ENCODE measurements at regions not wholly inside any gene's neighbourhood (a gene's known extent, or its start where the extent isn't known, plus 50 kb on each side); places are given as distances from the start of the nearest gene placed in this dataset.

GRCh38 chr16:79758615-79759346, 158.2 kb upstream of the MAF start:
- 52 to 63% methylated on average over 15 of the region's 15 CpGs for WGBS, 2 donors
- no peak for TF ChIP-seq CTCF (IDR thresholded peaks at IDR 0.05)
- TF ChIP-seq POLR2A (IDR thresholded peaks at IDR 0.05) = no peak
- intact Hi-C loops (cut with DNase I; ENCODE audit: low total_unique reads) = no loop called here
- no peak for DNase-seq (ENCODE audit: low spot score in 2 of 2)
- no peak overlapping the region for H3K4me3 ChIP-seq (ENCODE audit: low read depth, poor library complexity, severe bottlenecking)

GRCh38 chr16:79757968-79758367, 157.4 kb upstream of the MAF start:
- TF ChIP-seq CTCF (IDR thresholded peaks at IDR 0.05) = no peak
- no peak for TF ChIP-seq POLR2A (IDR thresholded peaks at IDR 0.05)
- 55 to 77% methylated on average over 6 of the region's 6 CpGs for WGBS, 2 donors
- H3K4me3 ChIP-seq (ENCODE audit: low read depth, poor library complexity, severe bottlenecking) = no peak overlapping the region
- no peak for DNase-seq (ENCODE audit: low spot score in 2 of 2)
- intact Hi-C loops (cut with DNase I; ENCODE audit: low total_unique reads) = no loop called here

- H3K4me3 ChIP-seq (ENCODE audit: low read depth, poor library complexity, severe bottlenecking) = no peak overlapping the region
- 82 to 84% methylated on average over 5 of the region's 5 CpGs for WGBS, 2 donors
- intact Hi-C loops (cut with DNase I; ENCODE audit: low total_unique reads) = no loop called here
Measured at GRCh38 chr16:79757163-79757562, 156.6 kb upstream of the MAF start.

GRCh38 chr16:79756571-79756970, 156.0 kb upstream of the MAF start:
- intact Hi-C loops (cut with DNase I; ENCODE audit: low total_unique reads) = no loop called here
- 92 to 93% methylated on average over 5 of the region's 5 CpGs for WGBS, 2 donors
- H3K4me3 ChIP-seq (ENCODE audit: low read depth, poor library complexity, severe bottlenecking) = no peak overlapping the region
- TF ChIP-seq POLR2A (IDR thresholded peaks at IDR 0.05) (no peak), CTCF (IDR thresholded peaks at IDR 0.05) (no peak)
- DNase-seq (ENCODE audit: low spot score in 2 of 2) = no peak

More at GRCh38 chr16:79757163-79757562, 156.6 kb upstream of the MAF start:
- no peak for DNase-seq (ENCODE audit: low spot score in 2 of 2)
- TF ChIP-seq CTCF (IDR thresholded peaks at IDR 0.05) = no peak

- H3K4me3 ChIP-seq (ENCODE audit: low read depth, poor library complexity, severe bottlenecking) = no peak overlapping the region
- intact Hi-C loops (cut with DNase I; ENCODE audit: low total_unique reads) = no loop called here
- no peak for DNase-seq (ENCODE audit: low spot score in 2 of 2)
- no peak for TF ChIP-seq POLR2A (IDR thresholded peaks at IDR 0.05)
- no peak for TF ChIP-seq CTCF (IDR thresholded peaks at IDR 0.05)
Measured at GRCh38 chr16:79754501-79754900, 154.0 kb upstream of the MAF start.

- WGBS, 2 donors = 48 to 78% methylated on average over 1 of the region's 1 CpG
- intact Hi-C loops (cut with DNase I; ENCODE audit: low total_unique reads) = no loop called here
- no peak for DNase-seq (ENCODE audit: low spot score in 2 of 2)
- no peak overlapping the region for H3K4me3 ChIP-seq (ENCODE audit: low read depth, poor library complexity, severe bottlenecking)
- TF ChIP-seq CTCF (IDR thresholded peaks at IDR 0.05) = no peak
- no peak for TF ChIP-seq POLR2A (IDR thresholded peaks at IDR 0.05)
Measured at GRCh38 chr16:79754081-79754480, 153.5 kb upstream of the MAF start.

Data from lower leg skin (tissue), 4 donors.